Cerebellar cortex (tissue), 1 donor: ENCODE measurements at regions not wholly inside any gene's neighbourhood (a gene's known extent, or its start where the extent isn't known, plus 50 kb on each side); places are given as distances from the start of the nearest gene placed in this dataset.

ENCODE experiments used
- DNase-seq: peaks from one replicate; pipeline ENCODE4 v3.0.0-alpha.2; 2015; ENCODE audit warnings: low spot score

DNA sequence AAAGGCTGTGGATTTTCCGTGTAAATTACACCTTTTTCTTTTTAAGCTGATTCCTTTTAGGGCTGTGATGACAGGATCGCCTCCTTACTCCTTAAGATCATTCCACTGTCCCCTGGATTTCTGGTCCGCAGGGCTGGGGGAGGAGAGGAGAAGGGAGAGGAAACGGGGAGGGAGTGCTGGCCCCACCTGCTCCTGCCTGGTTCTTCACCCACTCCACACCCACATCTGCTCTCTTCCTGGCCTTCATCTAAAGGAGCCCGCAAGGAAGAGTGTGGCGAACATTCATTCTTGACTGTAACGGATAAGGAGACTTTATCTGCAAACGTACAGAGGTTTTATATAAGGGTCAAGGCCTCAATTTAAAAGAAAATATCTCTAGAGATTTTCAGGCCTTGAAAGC lies 242.0 kb downstream of the RHOU start:
- no peak for DNase-seq

- DNase-seq = no peak
Measured at GRCh38 chr1:228977741-228978140, 242.5 kb downstream of the RHOU start.

DNA sequence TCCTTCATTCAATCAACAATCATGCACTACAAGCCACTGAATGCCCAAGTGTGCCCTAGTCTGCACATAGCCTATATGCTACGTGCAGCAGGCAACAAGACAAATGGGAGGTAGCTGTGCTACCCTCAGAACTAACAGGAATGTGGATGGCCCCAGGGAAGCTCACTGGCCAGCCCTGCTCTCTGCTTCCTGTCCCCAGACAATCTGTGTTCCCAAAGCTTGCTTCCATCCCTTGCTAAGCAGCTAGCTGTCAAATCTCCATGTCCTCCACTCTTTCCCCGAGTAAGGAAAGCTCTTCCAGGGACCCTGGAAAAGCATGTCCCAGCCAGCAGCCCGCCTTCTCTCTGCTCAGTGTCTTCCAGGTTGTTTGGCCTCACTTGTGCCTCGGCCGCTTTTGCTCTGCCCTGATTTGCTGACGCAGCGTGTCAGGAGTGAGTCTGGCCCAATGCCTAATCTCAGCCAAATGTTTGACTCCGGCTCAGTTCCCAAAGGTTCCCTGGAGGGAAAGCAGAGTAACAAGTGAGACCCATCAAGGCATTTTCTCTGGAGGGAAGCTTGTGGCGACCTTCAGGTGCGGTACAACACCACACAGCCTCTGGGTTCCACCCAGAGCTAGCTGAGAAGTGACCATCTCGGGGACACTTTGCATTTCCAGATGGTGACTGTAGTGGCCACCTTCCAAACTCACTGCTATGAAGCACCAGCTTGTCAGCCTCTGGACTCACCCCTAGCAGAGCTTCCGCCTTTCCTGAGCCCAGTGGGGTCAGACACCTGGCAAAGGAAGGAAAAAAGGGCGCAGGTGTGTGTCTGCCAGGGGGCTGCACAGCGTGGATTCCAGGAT lies 243.4 kb downstream of the RHOU start:
- DNase-seq = peak; percentile 50

GRCh38 chr1:228979325-228979699 lies 244.0 kb downstream of the RHOU start:
- DNase-seq = no peak

- no peak for DNase-seq
Measured at GRCh38 chr1:228979774-228980173, 244.5 kb downstream of the RHOU start.

- DNase-seq = no peak
Measured at GRCh38 chr1:228980232-228980937, 245.1 kb downstream of the RHOU start.

GRCh38 chr1:228982637-228983036 lies 247.4 kb downstream of the RHOU start:
- no peak for DNase-seq

DNA sequence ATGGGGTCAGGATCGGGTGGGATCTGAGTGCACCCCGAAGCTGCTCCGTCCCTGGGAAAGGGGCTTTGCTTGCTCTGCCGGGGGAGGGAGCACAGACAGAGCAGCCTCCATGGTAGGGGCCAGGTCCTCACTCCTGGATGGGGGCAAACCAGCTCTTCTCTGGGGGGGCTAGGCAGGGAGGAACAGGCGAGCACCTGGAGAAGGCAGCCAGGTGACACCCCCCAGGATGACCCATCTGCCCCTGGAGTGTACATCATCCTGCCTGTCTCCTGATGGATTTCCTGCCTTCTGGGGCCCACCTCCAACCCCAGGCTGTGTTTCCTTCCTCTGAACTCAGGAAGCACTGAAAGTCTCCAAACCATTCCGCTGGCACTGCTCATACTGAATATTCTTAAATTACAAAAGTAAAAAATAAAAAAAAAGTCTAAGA lies 248.0 kb downstream of the RHOU start:
- DNase-seq = no peak

DNA sequence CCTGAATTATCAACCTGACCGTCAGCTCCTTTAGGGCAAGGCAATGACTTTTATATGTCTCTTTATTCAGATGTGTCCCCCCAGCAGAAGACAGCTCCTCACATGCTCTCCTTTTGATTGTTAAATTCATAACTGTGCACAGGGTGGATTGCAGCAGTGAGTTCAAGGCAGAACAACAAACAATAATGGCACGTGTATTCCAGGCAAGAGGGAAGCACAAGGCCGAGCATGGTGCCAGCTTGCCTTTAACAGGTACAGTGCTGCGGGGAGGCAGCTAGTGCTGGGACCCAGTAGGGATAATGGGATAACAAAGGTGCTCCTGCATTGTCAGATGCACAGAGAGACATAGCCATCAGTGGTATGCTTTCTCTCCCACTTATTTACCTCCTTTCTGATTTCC lies 248.4 kb downstream of the RHOU start:
- DNase-seq = no peak

DNA sequence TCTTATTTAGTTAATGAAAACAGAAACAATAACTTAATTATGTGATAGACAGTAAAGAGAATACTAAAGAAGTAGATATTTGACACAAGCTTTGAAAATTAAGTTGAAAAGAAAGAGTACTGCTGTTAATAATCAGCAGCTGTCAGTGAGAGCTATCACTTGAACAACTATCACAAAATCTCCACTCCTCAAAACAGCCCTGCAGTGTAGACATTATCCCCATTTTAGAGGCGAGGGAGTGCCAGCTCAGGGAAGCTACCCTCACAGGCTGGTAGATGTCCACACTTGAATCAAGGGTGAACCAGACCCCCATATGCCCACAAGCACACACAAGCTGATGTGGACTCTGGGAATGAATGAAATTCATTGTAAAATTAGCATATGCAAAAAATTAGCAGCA lies 248.8 kb downstream of the RHOU start:
- no peak for DNase-seq

GRCh38 chr1:228984646-228985631 lies 249.7 kb downstream of the RHOU start:
- DNase-seq = no peak

DNA sequence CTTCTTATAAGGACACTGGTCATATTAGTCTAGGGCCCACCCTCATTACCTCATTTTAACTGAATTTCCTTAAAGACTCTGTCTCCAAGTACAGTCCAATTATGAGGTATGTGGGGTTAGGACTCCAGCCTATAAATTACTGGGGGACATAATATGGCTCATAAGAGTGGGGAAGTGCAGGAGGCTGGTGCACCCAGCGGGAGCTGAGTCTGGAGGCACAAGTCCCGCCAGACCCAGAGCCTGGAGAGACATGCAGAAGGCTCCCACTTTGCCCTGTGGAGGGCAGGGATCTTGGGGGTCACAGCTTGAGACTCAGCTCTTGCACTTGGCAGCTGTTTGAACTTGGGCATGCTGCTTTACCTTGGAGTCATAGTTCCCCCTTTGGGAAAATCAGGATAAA lies 250.4 kb downstream of the RHOU start:
- no peak for DNase-seq

- peak; percentile 62 for DNase-seq
Measured at GRCh38 chr1:228986093-228986904, 251.0 kb downstream of the RHOU start.

DNA sequence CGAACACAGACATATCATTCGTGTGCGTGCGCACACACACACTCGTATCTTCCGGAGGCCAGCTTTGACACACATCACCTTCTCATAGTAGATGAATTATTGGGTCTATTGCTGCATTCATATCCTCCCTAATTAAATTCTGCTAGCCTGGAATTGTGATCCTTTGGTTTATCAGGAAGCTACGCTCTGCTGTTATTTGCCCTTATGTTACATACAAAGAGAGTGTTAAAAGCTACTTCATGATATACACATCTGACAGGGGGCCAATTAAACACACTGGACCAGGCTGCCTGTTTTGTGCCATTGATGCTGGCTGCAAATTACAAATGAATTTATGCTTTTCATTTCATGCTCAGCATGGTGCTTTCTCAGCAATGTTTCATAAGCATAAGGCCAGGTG lies 252.0 kb downstream of the RHOU start:
- no peak for DNase-seq

DNA sequence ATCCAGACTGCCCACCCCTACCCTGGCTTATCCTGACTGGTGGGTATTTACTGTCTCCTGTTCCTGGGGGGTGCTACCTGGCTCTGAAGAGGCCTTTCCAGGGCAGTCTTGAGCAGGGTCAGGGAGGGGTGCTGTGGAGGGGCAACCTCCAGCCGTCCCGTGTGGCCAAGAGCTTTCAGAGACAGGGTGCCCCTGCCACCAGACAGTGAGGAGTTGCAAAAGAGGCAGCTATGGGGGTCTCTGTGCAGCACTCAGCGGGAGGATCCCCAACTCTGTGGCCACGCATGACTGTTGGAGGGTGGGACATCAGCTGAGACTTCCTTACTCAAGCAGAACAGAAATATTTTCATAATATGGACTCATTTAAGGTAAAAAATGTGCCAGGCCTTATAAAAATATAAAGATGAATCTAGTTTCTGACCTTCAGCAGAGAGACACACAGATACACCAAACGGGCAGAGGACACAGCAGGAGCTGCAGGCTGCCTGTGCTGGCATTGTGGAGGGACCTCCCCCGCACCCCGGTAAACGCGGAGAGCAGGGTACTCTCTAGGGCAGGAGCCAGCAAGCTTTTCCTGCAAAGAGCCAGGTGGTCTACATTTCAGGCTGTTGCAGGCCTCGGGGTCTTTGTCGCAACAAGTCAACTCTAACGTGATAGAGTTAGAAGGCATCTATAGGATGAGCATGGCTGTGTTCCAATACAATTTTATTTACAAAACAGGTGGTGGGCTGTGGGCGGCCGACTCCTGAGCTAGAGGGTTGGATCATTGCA lies 252.6 kb downstream of the RHOU start:
- DNase-seq = no peak

DNA sequence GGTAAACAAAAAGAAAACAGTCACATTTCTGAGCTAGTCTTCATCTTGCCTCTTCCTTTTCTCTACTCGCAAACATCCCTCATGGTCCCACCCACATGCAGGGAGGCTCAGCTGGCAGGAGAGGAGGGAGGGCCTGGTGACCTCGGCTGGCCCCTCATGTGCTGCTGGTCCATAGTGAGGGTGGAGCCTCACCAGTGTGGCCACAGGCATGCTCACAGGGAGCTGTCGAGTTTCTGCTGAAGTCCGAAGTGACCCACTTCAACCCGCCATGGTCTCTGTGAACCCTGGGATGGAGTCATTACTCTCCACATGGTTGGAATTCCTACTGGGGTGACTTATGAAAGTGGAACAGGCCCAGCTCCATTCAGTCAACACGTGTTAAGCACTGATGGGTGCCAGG lies 253.4 kb downstream of the RHOU start:
- no peak for DNase-seq

DNA sequence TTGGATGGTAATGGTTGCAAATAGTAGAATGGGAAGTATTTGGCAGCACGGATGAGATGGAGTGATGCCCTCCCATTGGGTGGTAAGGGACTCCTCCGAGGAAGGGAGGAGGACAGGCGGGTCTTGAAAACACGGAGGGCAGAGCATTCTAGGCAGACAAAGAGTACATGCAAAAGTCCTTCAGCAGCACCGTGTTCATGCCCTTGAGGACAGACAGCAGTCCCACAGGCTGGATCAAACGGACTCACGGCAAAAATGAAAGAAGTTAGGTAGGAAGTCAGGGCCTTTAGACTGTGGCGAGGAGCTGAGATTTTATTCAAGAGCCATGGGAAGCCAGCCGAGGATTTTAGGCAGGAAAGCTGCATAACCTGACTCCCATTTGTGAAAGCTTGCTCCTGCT lies 253.9 kb downstream of the RHOU start:
- no peak for DNase-seq

DNA sequence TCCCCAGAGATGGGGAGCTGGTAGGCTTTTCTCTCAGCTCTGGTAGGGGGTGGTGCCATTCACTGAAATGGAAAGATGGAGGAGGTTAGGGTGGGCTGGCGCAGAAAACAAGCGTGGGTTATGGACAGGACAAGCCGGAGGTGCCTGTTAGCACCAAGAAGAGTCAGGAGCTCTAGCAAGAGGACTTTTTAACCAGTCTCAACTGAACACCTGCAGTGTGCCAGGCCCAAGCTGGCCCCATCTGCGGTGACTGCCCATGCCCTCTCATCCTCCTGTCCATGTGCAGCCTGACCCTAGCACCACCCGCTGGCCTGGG lies 254.4 kb downstream of the RHOU start:
- DNase-seq = no peak

GRCh38 chr1:228989992-228990827 lies 254.9 kb downstream of the RHOU start:
- peak; percentile 9 for DNase-seq
